HCT116 (cell line): ENCODE measurements at regions not wholly inside any gene's neighbourhood (a gene's known extent, or its start where the extent isn't known, plus 50 kb on each side); places are given as distances from the start of the nearest gene placed in this dataset.
"Not testable (repeated sequence)": the region's sequence is repeated elsewhere in the genome, so short reads cannot be mapped to it uniquely, and the experiment has no call there.

Experiments
- CEBPB ChIP-seq: IDR thresholded peaks from 2 replicates; pipeline ENCODE4 v1.6.1; 2012; ENCODE audit warnings: low read depth
- EZH2 ChIP-seq: fragments of 200-600 bp; sonication (generic); IDR thresholded peaks from 2 replicates; pipeline ENCODE4 v1.6.1; 2017; ENCODE audit warnings: antibody characterized with exemption, mixed run types
- POLR2A ChIP-seq: IDR thresholded peaks from 2 replicates; pipeline ENCODE4 v1.7.0; 2011; ENCODE audit warnings: borderline replicate concordance; ENCODE audit not compliant: insufficient read depth, insufficient read length; ENCODE audit errors: extremely low read depth
- POLR2AphosphoS5 ChIP-seq: IDR thresholded peaks from 2 replicates; pipeline ENCODE4 v1.6.1; 2011; ENCODE audit warnings: mild to moderate bottlenecking, low read depth, low read length, moderate library complexity
- YY1 ChIP-seq: IDR thresholded peaks from 2 replicates; pipeline ENCODE4 v1.6.1; 2011; ENCODE audit warnings: low read length, low read depth, moderate library complexity, mild to moderate bottlenecking; ENCODE audit not compliant: insufficient replicate concordance; ENCODE audit errors: extremely low read depth
- ZNF274 ChIP-seq: fragments of 200-500 bp; sonication (Bioruptor generic); IDR thresholded peaks from 2 replicates; pipeline ENCODE4 v1.6.1; 2014; ENCODE audit warnings: mild to moderate bottlenecking, low read depth, low read length, inconsistent platforms
- TF ChIP-seq, protein P1 (sequence below): IDR thresholded peaks from 2 replicates; pipeline ENCODE4 v1.6.1; 2012
- TF ChIP-seq, protein P2 (sequence below): IDR thresholded peaks from 2 replicates; pipeline ENCODE4 v1.6.1; 2011; ENCODE audit warnings: mild to moderate bottlenecking, low read length, moderate library complexity; ENCODE audit not compliant: insufficient replicate concordance; ENCODE audit errors: extremely low read depth
- TF ChIP-seq, protein P3 (sequence below), 3 experiments: fragments of 200-600 bp in 1 of 3; sonication (generic) in 1 of 3; IDR thresholded peaks in 2 of 3; conservative IDR thresholded peaks in 1 of 3; 2 replicates each; pipeline ENCODE4 v1.5.1; 2012 to 2017; ENCODE audit warnings: low read depth in 2 of 3, low read length in 2 of 3, antibody characterized with exemption in 1 of 3, borderline replicate concordance in 1 of 3, control low read depth in 1 of 3, mild to moderate bottlenecking in 1 of 3, mixed read lengths in 1 of 3, mixed run types in 1 of 3, moderate library complexity in 1 of 3; ENCODE audit not compliant: insufficient read depth in 1 of 3

DNA sequence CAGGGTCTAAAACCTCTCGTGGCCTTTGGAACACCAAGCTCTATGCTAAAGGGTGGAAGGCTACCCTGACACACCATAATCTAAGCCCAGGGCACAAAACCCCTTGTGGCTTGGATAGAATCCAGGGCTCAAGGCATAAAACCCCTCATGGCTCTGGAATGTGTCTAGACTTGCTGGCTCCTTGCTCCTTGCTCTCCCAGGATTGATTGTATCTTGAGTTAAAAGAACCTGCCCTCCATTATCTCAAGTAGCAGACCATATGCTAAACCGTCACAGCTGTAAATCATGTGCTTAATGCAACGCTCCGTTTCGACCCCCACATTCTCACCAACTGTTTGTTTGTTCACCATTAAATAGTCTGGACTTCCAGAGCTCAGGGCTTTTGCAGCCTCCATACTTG is 287.4 kb upstream of the CNTN5 start:
- TF ChIP-seq, protein P1, sequence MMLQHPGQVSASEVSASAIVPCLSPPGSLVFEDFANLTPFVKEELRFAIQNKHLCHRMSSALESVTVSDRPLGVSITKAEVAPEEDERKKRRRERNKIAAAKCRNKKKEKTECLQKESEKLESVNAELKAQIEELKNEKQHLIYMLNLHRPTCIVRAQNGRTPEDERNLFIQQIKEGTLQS = not testable (repeated sequence)
- TF ChIP-seq, protein P2, sequence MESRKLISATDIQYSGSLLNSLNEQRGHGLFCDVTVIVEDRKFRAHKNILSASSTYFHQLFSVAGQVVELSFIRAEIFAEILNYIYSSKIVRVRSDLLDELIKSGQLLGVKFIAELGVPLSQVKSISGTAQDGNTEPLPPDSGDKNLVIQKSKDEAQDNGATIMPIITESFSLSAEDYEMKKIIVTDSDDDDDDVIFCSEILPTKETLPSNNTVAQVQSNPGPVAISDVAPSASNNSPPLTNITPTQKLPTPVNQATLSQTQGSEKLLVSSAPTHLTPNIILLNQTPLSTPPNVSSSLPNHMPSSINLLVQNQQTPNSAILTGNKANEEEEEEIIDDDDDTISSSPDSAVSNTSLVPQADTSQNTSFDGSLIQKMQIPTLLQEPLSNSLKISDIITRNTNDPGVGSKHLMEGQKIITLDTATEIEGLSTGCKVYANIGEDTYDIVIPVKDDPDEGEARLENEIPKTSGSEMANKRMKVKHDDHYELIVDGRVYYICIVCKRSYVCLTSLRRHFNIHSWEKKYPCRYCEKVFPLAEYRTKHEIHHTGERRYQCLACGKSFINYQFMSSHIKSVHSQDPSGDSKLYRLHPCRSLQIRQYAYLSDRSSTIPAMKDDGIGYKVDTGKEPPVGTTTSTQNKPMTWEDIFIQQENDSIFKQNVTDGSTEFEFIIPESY = not testable (repeated sequence)
- TF ChIP-seq, protein P3, sequence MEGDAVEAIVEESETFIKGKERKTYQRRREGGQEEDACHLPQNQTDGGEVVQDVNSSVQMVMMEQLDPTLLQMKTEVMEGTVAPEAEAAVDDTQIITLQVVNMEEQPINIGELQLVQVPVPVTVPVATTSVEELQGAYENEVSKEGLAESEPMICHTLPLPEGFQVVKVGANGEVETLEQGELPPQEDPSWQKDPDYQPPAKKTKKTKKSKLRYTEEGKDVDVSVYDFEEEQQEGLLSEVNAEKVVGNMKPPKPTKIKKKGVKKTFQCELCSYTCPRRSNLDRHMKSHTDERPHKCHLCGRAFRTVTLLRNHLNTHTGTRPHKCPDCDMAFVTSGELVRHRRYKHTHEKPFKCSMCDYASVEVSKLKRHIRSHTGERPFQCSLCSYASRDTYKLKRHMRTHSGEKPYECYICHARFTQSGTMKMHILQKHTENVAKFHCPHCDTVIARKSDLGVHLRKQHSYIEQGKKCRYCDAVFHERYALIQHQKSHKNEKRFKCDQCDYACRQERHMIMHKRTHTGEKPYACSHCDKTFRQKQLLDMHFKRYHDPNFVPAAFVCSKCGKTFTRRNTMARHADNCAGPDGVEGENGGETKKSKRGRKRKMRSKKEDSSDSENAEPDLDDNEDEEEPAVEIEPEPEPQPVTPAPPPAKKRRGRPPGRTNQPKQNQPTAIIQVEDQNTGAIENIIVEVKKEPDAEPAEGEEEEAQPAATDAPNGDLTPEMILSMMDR (IDR thresholded peaks at IDR 0.05 in 2 of 3, conservative IDR thresholded peaks at IDR 0.05 in 1 of 3; ENCODE audit: borderline replicate concordance in 1 of 3, insufficient read depth in 1 of 3, low read depth in 2 of 3, low read length in 2 of 3) = not testable (repeated sequence)
- not testable (repeated sequence) for TF ChIP-seq EZH2, CEBPB, POLR2AphosphoS5, POLR2A, YY1, ZNF274
